Tibial nerve (tissue), 3 donors: ENCODE measurements at regions not wholly inside any gene's neighbourhood (a gene's known extent, or its start where the extent isn't known, plus 50 kb on each side); places are given as distances from the start of the nearest gene placed in this dataset.

Experiments used
- CTCF ChIP-seq, 5 experiments: fragments of 200-600 bp in 3 of 5; fragments of 450-650 bp in 2 of 5; sonication (generic) in 3 of 5; IDR thresholded peaks; one replicate each; pipeline ENCODE4 v1.5.1; 2016 to 2019; ENCODE audit warnings: antibody characterized with exemption in 5 of 5, mild to moderate bottlenecking in 3 of 5, moderate library complexity in 2 of 5
- POLR2A ChIP-seq, 2 donors: fragments of 450-650 bp; IDR thresholded peaks; one replicate each; pipeline ENCODE4 v1.6.1; 2017; ENCODE audit warnings: antibody characterized with exemption in 2 of 2, mild to moderate bottlenecking in 2 of 2, moderate library complexity in 2 of 2

DNA sequence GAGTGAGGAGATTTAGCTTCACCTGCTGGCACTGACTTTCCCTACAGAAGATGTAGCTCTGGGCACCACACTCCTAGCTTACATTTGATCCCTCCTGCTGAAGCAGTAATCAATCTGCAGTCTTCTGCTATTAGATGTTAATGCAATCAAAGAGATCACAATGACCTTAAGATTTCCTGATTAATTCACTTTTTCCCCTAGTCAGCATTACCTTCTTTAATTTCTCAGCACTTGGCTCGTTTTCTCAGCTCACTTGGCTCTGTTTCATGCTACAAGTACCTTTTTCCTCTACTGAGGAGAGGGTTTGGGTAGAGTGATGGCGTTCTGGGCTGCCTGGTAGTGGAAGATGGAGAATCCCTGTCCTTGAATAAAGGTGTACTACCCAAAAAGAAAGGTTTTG is 113.0 kb upstream of the PAK3 start:
- TF ChIP-seq CTCF (IDR thresholded peaks at IDR 0.05) (no peak), POLR2A (IDR thresholded peaks at IDR 0.05) (no peak)
